Naive thymus-derived CD8-positive, alpha-beta T cell (primary cell): ENCODE measurements at regions not wholly inside any gene's neighbourhood (a gene's known extent, or its start where the extent isn't known, plus 50 kb on each side); places are given as distances from the start of the nearest gene placed in this dataset.
"Not testable (repeated sequence)": the region's sequence is repeated elsewhere in the genome, so short reads cannot be mapped to it uniquely, and the experiment has no call there.

ENCODE experiments used
- ATAC-seq, 2 donors: fragments of 150-1000 bp; cut with Tn5 transposase in 1 of 2; sonication (Bioruptor Pico), chemical (Tn5 transposase) in 1 of 2; 1 replicate in 1 of 2; 2 replicates in 1 of 2; pipeline ENCODE4 v1.10.0; 2021; ENCODE audit warnings: mild to moderate bottlenecking in 2 of 2, moderate library complexity in 2 of 2
- POLR2A ChIA-PET: fragments of 350-600 bp; sonication (Branson Sonifier 250); formaldehyde crosslinking; loops from one replicate; lab custom pipeline; 2021; ENCODE audit warnings: antibody characterized with exemption; lab: Charles Lee
- DNase-seq, 10 donors: peaks; one replicate each; pipeline versions ENCODE4 v3.0.0 to v3.0.0-alpha.2; 2020 to 2022
- H3K27ac Mint-ChIP-seq, 10 donors: one replicate each; pipeline ENCODE4 v1.8.0; 2020 to 2022; ENCODE audit warnings: mild to moderate bottlenecking in 10 of 10, mixed read lengths in 10 of 10, moderate library complexity in 4 of 10, inconsistent platforms in 1 of 10
- H3K27me3 Mint-ChIP-seq, 5 donors: one replicate each; pipeline ENCODE4 v1.8.0; 2021 to 2022; ENCODE audit warnings: mixed read lengths in 5 of 5
- H3K36me3 Mint-ChIP-seq, 3 donors: one replicate each; pipeline ENCODE4 v1.8.0; 2020 to 2022; ENCODE audit warnings: mixed read lengths in 3 of 3, mild to moderate bottlenecking in 2 of 3, inconsistent platforms in 1 of 3
- H3K4me1 Mint-ChIP-seq, 4 donors: one replicate each; pipeline ENCODE4 v1.8.0; 2021 to 2022; ENCODE audit warnings: mixed read lengths in 4 of 4
- H3K4me3 Mint-ChIP-seq, 10 donors: one replicate each; pipeline ENCODE4 v1.8.0; 2020 to 2022; ENCODE audit warnings: mild to moderate bottlenecking in 10 of 10, mixed read lengths in 10 of 10, moderate library complexity in 6 of 10, inconsistent platforms in 1 of 10
- H3K9me3 Mint-ChIP-seq, 9 donors: one replicate each; pipeline ENCODE4 v1.8.0; 2020 to 2022; ENCODE audit warnings: mixed read lengths in 9 of 9, mild to moderate bottlenecking in 3 of 9, inconsistent platforms in 1 of 9, moderate library complexity in 1 of 9

DNA sequence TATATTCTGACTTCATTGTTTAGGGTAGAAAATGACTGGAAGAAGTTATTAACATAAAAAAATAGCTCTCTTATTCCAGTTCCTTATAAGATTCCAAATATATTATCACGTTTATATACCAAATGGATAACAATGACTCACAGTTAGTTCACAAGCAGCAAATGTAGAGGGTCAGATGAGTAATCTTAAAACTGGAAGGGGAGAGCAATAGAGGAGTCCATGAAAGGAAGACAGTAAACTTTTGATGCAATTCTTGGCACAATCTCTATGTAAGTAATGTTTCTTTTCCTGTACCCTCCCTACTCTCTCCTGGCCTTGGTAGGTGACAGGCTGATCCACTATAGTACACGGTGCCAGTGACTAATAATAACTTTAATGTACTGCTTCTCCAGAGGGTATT lies 259.0 kb upstream of the TRPC5 start:
- POLR2A ChIA-PET = no interaction called here
- Mint-ChIP-seq H3K9me3 (peaks cover 0 to 8% (median 0%) of the 10 kb centered on the region in 9 donors), H3K27me3 (peaks cover 0 to 1% (median 0%) of the 10 kb centered on the region in 5 donors), H3K36me3 (no peaks in the 10 kb centered on the region), H3K4me3 (no peak overlapping the region), H3K4me1 (no peaks in the 10 kb centered on the region), H3K27ac (no peak overlapping the region)
- DNase-seq (no peak), ATAC-seq (no peak)

DNA sequence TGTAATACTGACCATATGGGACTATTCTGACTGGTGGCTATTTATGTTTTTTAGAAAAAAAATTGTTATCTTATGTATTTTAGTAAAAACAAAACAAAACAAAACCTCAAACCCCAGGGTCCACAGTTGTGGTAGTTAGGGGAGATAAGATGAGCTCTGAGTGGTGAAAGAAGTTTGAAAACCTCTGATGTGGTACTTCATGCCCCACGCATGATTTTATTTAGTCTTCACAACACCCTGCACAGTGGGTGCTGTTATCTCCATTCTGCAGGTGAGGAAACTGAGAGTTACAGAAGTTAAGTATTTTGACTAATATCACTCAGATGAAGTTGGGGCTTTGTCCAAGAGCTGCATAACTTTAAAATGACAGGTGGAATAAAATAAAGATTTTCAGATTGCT lies 230.6 kb upstream of the TRPC5 start:
- no peak overlapping the region for H3K27ac Mint-ChIP-seq
- ATAC-seq (no peak), DNase-seq (no peak)
- no peaks in the 10 kb centered on the region for H3K27me3 Mint-ChIP-seq
- H3K4me3 Mint-ChIP-seq = no peak overlapping the region
- POLR2A ChIA-PET = no interaction called here
- H3K4me1 Mint-ChIP-seq = no peaks in the 10 kb centered on the region
- no peaks in the 10 kb centered on the region for H3K36me3 Mint-ChIP-seq
- no peaks in the 10 kb centered on the region for H3K9me3 Mint-ChIP-seq

DNA sequence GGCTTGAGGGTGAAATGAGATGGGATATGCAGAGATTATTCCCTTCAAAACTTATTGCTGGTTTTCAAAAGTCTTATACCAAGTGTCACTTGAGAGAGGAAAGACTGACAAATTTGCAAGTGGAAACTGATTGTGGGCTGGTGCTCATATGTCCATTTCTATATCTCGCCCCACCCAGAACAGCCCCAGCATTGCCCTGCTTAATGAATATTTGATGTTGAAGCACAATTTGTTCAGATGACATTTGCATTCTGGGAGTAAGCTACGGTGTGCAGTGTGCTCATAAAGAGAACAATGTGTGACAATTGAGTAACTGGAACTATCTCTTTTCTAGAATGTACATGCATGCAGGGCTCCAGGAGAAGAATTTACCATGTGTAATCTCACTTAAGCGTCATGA lies 223.5 kb upstream of the TRPC5 start:
- Mint-ChIP-seq H3K27me3 (peaks cover 0 to 4% (median 0%) of the 10 kb centered on the region in 5 donors), H3K4me1 (no peaks in the 10 kb centered on the region), H3K9me3 (peaks cover 0 to 1% (median 0%) of the 10 kb centered on the region in 9 donors), H3K4me3 (no peak overlapping the region), H3K27ac (no peak overlapping the region), H3K36me3 (no peaks in the 10 kb centered on the region)
- POLR2A ChIA-PET = no interaction called here
- DNase-seq (no peak), ATAC-seq (no peak)

DNA sequence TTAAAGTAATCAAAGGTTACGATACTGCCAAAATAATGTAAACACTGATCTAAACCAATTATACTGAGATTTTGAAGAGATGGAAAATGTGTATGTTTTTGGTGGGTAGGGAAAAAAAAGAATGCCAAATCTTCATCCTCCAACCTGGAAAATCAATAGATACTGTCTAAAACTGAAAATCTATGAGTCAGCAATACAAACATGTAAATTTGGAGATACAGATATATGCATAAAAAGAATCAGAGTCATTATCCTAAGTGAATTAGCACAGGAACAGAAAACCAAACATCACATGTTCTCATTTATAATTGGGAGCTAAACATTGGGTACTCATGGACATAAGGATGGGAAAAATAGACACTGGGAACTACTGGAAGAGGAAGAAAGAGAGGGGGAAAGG lies 197.4 kb upstream of the TRPC5 start:
- Mint-ChIP-seq H3K4me1 (no peaks in the 10 kb centered on the region), H3K4me3 (no peak overlapping the region), H3K36me3 (no peaks in the 10 kb centered on the region), H3K27me3 (no peaks in the 10 kb centered on the region), H3K9me3 (no peaks in the 10 kb centered on the region), H3K27ac (no peak overlapping the region)
- ATAC-seq = no peak
- no peak for DNase-seq
- POLR2A ChIA-PET = no interaction called here

DNA sequence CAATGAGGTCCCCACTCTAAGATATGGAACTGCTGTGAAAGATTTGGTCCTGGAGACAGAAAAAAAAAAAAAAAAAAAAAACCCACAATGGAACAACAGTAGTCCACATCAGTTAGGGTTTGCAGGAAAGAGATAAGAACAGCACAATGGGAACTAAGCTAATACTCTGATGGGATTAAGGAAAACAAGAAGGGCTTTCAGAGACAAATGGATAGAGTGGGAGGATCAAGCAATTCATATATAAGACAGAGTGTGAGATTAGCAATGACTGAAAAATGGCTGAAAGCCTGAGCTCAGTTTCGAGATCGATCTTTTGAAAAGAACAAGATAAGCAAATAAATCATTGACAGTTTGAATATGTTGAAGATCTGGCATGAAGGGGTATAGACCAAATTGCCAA lies 188.4 kb upstream of the TRPC5 start:
- POLR2A ChIA-PET = no interaction called here
- ATAC-seq = no peak
- H3K4me3 Mint-ChIP-seq = no peak overlapping the region

DNA sequence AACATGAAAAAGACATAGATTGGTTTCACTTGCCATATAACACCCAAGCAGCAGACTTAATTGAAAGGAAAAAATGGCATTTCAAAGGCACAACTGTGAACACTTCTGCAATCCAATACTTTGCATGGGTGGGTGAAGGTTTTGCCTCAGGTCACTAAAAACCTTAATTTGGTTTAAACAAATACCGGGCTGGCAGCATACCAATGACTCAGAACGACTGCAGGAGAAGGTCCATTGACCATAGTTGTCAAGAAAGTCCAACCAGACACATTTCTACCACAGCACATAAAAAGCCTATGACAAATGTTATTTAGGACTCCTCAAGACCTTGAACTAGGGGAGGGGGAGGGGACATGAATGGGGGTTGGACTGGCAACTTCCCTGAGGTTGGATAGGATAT lies 183.6 kb upstream of the TRPC5 start:
- no peaks in the 10 kb centered on the region for H3K27me3 Mint-ChIP-seq
- no peak overlapping the region for H3K4me3 Mint-ChIP-seq
- no peaks in the 10 kb centered on the region for H3K9me3 Mint-ChIP-seq
- DNase-seq (no peak), ATAC-seq (no peak)
- no peaks in the 10 kb centered on the region for H3K4me1 Mint-ChIP-seq
- no peak overlapping the region for H3K27ac Mint-ChIP-seq
- H3K36me3 Mint-ChIP-seq = no peaks in the 10 kb centered on the region
- POLR2A ChIA-PET = no interaction called here

More for the DNA sequence above, 188.4 kb upstream of the TRPC5 start:
- Mint-ChIP-seq H3K27ac (no peak overlapping the region), H3K4me1 (no peaks in the 10 kb centered on the region), H3K36me3 (no peaks in the 10 kb centered on the region), H3K27me3 (peaks cover 0 to 2% (median 0%) of the 10 kb centered on the region in 5 donors), H3K9me3 (no peaks in the 10 kb centered on the region)
- no peak for DNase-seq

DNA sequence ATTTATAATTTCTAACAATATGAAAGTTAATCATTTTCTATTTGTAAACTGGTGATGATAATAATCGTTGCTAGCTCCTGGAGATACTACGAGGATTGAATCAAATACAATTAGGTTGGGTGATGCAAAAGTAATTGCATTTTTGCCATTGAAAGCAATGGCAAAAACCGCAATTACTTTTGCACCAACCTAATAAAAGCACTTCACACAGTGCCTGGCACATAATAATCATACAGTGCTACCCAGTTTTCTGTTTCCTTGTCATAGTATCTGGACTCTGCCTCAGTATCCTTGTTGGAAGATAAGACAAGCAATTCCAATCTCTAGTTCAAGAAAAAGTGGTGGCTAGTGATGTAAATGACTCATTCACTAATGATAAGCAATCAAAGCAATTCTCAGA lies 176.8 kb upstream of the TRPC5 start:
- no peak for ATAC-seq
- POLR2A ChIA-PET = no interaction called here
- H3K27ac Mint-ChIP-seq = no peak overlapping the region
- DNase-seq = no peak
- H3K4me3 Mint-ChIP-seq = no peak overlapping the region
- H3K9me3 Mint-ChIP-seq = peaks cover 0 to 2% (median 0%) of the 10 kb centered on the region in 9 donors
- no peaks in the 10 kb centered on the region for H3K27me3 Mint-ChIP-seq
- H3K4me1 Mint-ChIP-seq = no peaks in the 10 kb centered on the region
- H3K36me3 Mint-ChIP-seq = no peaks in the 10 kb centered on the region

DNA sequence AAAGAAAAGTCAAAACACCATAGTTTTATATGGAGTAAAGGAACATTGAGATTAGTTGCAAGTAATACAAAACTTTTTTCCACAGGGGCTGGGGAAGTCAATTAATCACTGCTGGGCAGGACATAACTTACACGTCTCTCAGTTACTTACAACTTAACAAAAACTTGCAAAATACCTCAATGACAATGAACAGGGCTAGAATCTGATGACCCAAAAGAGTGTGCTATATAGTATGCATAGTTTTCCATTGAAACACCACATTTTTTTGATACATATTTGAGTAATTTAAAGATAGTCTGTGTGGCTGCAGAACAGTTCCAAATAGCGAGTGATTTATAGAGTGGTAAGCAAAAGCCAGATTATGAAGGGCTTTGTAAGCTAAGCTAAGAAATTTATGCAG lies 172.3 kb upstream of the TRPC5 start:
- H3K9me3 Mint-ChIP-seq = no peaks in the 10 kb centered on the region
- no peaks in the 10 kb centered on the region for H3K36me3 Mint-ChIP-seq
- H3K4me3 Mint-ChIP-seq = no peak overlapping the region
- POLR2A ChIA-PET = no interaction called here
- ATAC-seq (no peak), DNase-seq (no peak)
- H3K27ac Mint-ChIP-seq = no peak overlapping the region
- H3K27me3 Mint-ChIP-seq = no peaks in the 10 kb centered on the region
- no peaks in the 10 kb centered on the region for H3K4me1 Mint-ChIP-seq

DNA sequence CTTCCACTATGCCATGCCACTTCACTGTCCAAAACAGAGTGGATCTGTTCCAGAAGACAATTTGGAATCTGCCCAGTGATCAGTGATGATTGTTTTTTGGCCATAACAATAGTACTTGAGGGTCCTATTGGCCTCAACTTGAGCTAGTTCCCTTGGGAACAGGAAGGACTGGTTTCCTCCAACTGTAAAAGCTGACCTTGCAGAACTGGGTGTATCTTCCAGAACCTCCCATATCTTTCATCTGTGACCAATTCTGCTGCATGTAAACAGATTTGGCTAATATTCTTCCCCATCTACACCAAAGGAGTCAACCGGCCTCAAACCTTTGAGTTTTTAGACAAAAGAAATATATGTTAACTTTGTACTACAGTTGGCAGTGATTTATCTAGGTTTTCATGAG lies 165.1 kb upstream of the TRPC5 start:
- Mint-ChIP-seq H3K27me3 (no peaks in the 10 kb centered on the region), H3K4me3 (no peak overlapping the region), H3K9me3 (peaks cover 0 to 13% (median under 1%) of the 10 kb centered on the region in 9 donors), H3K36me3 (no peaks in the 10 kb centered on the region), H3K4me1 (no peaks in the 10 kb centered on the region), H3K27ac (no peak overlapping the region)
- POLR2A ChIA-PET = no interaction called here
- DNase-seq (no peak), ATAC-seq (no peak)

DNA sequence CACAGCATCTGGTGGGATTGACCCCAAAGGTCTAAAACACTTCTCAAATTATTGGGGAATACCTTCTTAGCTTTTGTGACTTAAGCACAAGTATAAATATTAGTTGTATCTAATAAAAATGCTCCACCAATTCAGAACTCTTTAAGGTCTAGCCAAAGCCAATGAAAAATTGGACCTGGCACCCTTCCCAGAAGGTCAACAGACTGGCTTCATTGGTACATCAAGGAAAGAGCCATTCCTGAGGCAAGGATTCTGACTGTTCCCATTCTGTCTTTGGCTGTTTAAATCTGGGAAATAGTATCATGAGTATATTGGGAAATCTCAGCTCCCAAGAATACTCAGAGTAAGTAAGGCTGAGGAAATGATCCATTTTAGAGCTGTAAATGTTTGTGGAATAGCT lies 153.0 kb upstream of the TRPC5 start:
- POLR2A ChIA-PET = no interaction called here
- no peak overlapping the region for H3K27ac Mint-ChIP-seq
- no peaks in the 10 kb centered on the region for H3K36me3 Mint-ChIP-seq
- H3K9me3 Mint-ChIP-seq = peaks cover 0 to 4% (median 0%) of the 10 kb centered on the region in 9 donors
- H3K4me1 Mint-ChIP-seq = no peaks in the 10 kb centered on the region
- ATAC-seq (no peak), DNase-seq (no peak)
- no peak overlapping the region for H3K4me3 Mint-ChIP-seq
- H3K27me3 Mint-ChIP-seq = no peaks in the 10 kb centered on the region

DNA sequence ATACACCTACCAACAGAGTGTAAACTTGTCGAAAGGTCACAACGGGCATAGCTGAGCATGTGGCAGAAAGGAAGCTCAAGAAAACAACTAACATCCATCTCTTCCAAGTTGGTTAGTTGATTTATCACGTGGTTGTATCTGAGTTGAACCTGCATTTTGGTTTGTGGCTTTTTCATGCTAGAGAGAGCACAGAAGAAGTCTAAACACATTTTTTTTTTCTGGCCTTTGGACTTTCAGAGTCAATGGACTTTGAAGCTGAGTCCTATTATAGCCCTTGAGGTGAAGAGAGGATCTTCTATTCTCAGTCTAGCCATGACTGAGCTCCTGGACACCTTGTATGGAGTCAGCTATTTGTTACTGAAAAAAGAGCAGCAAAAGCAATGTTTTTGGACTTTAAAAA lies 150.6 kb upstream of the TRPC5 start:
- H3K9me3 Mint-ChIP-seq = peaks cover 0 to 7% (median 0%) of the 10 kb centered on the region in 9 donors
- POLR2A ChIA-PET = no interaction called here
- H3K4me1 Mint-ChIP-seq = no peaks in the 10 kb centered on the region
- no peaks in the 10 kb centered on the region for H3K27me3 Mint-ChIP-seq
- H3K36me3 Mint-ChIP-seq = no peaks in the 10 kb centered on the region
- H3K4me3 Mint-ChIP-seq = no peak overlapping the region
- ATAC-seq (no peak), DNase-seq (no peak)
- no peak overlapping the region for H3K27ac Mint-ChIP-seq

DNA sequence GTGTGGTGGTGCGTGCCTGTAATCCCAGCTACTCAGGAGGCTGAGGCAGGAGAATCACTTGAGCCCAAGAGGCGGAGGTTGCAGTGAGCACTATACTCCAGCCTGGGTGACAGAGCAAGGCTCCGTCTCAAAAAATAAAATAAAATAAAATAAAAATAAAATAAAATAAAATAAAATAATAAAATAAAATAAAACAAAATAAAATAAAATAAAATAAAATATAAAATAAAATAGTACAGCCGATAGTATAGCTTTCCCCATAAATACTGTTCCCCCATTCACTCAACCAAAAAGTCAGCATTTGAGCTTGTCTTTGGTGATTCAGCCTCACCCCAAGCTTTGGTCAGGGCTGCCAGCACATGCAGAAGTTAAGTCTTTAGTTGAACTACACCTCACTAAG lies 144.2 kb upstream of the TRPC5 start:
- DNase-seq, H3K27ac Mint-ChIP-seq, H3K36me3 Mint-ChIP-seq, H3K9me3 Mint-ChIP-seq, H3K4me1 Mint-ChIP-seq, H3K4me3 Mint-ChIP-seq, POLR2A ChIA-PET, H3K27me3 Mint-ChIP-seq, ATAC-seq: not testable (repeated sequence)

DNA sequence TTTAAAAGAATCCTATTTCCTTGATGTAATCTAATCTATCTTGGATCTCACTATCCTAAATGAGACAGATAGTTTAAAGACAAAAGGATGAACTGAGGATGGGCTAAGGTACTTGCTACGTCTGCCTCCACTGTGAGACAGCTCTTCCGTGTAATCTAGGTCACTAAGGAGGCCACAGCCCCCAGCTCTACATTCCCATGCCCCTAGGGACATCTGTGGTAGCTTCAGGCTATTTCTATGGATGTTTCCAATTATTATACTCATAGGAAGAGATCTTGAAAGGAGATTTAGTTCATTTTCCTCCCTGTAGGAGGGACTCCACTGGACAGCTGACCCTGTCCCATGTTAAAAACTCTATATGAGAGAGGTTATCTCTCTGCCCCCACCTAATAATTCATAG lies 140.8 kb upstream of the TRPC5 start:
- Mint-ChIP-seq H3K4me3 (no peak overlapping the region), H3K9me3 (no peaks in the 10 kb centered on the region), H3K36me3 (no peaks in the 10 kb centered on the region), H3K4me1 (no peaks in the 10 kb centered on the region), H3K27ac (no peak overlapping the region), H3K27me3 (no peaks in the 10 kb centered on the region)
- ATAC-seq (no peak), DNase-seq (no peak)
- POLR2A ChIA-PET = no interaction called here

DNA sequence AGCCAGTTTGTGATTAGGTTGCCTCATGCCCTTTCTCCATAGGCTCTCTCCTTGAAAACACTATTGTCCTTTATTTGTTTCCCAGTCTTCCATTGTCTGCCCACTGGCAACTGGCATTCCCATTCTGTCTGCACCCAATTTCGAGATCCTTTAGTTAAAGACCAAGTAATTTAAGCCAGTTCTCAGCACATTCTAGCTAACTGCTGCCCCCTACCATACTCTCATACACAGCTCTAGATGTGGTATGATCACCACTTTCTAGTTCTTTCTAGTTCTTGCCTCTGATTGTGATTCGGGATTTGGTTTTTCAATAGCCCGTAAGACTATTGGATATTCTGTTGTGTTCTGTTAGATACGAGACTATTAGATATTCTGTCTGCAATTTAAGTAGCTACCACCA lies 135.8 kb upstream of the TRPC5 start:
- DNase-seq (no peak), ATAC-seq (no peak)
- Mint-ChIP-seq H3K9me3 (peaks cover 0 to 2% (median 0%) of the 10 kb centered on the region in 9 donors), H3K4me1 (no peaks in the 10 kb centered on the region), H3K27me3 (no peaks in the 10 kb centered on the region), H3K36me3 (no peaks in the 10 kb centered on the region), H3K27ac (no peak overlapping the region), H3K4me3 (no peak overlapping the region)
- POLR2A ChIA-PET = no interaction called here

DNA sequence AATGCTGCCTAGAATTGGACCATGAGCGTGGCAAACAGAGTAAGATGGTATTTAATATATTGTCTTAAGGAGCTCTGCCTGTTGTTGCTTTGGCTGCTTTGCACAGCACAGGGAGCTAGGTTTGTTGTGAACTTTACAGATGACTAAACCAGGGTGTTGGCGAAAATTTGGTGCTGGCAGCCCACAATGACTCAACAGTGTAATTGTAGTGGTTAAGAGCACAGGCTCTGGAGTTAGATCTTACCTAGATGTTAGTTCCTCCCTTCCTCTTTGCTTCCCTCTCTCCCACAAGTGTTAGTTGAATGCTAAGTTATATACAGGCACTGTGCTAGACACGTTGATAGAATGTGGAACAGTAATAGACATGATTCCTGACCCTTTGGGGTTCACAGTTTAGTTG lies 128.9 kb upstream of the TRPC5 start:
- H3K27ac Mint-ChIP-seq = no peak overlapping the region
- no peak overlapping the region for H3K4me3 Mint-ChIP-seq
- no peaks in the 10 kb centered on the region for H3K4me1 Mint-ChIP-seq
- no peak for ATAC-seq
- peaks cover 0 to 5% (median 0%) of the 10 kb centered on the region in 9 donors for H3K9me3 Mint-ChIP-seq
- no peaks in the 10 kb centered on the region for H3K27me3 Mint-ChIP-seq
- no peak for DNase-seq
- no peaks in the 10 kb centered on the region for H3K36me3 Mint-ChIP-seq
- POLR2A ChIA-PET = no interaction called here
